ENCODE measurements at regions not wholly inside any gene's neighbourhood (a gene's known extent, or its start where the extent isn't known, plus 50 kb on each side); places are given as distances from the start of the nearest gene placed in this dataset.

DNA sequence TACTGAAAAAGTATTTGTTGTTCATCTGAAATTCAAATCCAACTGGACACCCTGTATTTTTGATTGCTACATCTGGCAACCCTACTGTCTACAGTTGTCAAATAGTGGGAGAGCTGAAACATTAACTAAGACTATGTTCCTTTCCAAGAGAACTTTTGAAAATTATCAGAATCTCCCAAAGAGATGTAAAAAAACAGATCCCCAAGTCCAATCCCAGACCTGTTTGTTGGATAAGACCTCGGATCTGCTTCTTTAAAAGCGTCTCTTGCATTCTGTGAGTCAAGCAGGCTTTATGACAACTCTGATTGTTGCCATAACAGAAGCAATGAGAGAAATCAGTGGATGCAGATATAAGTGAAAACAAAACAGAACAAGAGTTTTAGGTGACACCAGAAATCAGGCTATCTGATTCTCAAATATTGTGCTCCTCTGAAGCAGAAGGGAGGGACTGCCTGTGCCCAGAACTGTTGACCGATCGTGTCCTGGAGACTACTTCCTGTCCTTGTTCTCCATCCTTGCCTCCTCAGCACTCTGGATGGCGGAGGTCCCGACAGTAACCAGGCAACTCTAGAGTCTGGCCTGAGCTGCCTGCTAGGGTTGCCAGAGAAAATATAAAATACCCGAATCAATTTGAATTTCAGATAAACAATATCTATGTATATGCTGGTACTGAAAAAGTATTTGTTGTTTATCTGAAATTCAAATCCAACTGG is 853.8 kb downstream of the MAFB start:
- DNase-seq (ENCODE audit: low spot score): no peak

GRCh38 chr20:39830903-39831302 is 858.1 kb downstream of the MAFB start:
- DNase-seq (ENCODE audit: low spot score): no peak

DNA sequence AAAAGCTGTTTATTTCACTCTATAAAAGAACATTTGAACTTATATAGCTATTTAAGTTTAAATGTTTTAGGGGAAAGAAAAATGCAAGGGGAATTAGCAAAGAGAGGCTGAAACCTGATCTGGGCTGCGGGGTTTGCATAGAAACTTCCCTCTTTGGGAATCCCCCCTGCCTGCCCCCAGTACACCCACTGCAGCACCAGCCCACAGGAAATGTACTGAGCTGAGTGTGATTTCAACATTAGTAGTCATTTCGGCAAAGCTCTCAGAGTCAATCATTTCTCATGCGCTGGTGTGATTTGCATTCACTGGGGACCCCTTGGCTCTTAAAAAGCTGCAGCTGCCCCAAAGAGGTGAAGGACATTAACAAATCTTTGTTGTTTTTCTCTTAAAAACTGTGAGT is 859.4 kb downstream of the MAFB start:
- no peak for DNase-seq (ENCODE audit: low spot score)

DNA sequence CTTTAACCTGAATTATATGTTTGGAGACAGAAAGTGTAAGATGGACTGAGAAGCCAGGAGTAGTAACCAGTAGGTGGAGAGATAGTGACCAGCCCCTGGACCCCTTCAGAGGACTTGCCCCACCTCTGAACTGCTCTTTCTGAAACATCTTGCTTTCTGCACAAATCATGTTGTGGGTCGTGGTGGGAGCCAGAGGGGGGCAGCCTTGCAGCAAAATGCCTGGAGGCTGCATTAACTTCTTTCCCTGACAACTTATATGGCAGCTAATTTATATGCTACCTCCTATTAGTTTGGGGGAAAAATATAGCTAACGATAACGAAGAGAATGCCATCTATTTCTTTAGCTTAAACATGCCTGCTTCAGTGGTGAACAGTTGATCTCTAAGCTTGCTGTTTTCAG is 859.8 kb downstream of the MAFB start:
- DNase-seq (ENCODE audit: low spot score): no peak

- no peak for DNase-seq (ENCODE audit: low spot score)
These were observed 863.1 kb downstream of the MAFB start for GRCh38 chr20:39825950-39826349.

DNA sequence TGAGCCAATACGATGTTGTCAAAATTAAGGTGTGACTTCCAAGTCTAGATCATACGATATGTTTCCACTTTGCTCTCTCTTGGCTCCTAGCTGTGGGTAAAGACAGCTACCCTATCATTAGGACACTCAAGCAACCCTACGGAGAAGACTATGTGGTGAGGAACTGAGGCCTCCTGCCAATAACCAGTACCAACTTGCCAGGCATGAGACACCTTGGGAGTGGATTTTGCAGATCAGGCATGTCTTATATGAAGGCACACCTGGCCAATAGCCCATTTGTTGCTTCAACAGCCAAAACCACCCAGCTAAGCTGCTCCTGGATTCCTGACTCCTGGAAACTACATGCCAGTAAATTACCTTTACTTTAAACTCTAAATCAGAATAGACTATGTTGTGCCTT is 863.4 kb downstream of the DHX35 start:
- no peak for DNase-seq (ENCODE audit: low spot score)

DNA sequence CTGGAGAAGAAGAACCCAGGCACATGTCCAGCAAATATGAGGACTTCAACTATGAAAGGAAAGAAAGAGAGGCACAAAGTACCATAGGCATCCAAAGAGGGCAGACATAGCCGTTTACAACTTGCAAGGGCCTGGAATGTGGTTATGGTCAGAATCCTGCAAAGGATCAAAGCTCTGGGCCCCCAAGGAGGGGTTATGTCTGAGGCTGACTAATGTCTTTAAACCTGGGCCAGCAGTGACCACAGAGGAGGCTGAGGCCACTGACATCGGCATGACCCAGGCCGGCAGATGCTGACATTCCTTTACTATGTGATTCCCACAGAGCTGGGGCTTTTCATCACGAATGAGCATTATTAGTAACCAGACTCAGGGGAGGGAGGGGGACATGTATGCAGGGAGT is 861.1 kb downstream of the DHX35 start:
- no peak for DNase-seq (ENCODE audit: low spot score)

- no peak for DNase-seq (ENCODE audit: low spot score)
These were observed 860.5 kb downstream of the DHX35 start for GRCh38 chr20:39822667-39823066.

- DNase-seq (ENCODE audit: low spot score): no peak
These were observed 851.2 kb downstream of the DHX35 start for GRCh38 chr20:39813190-39813829.

- DNase-seq (ENCODE audit: low spot score): no peak
These were observed 850.0 kb downstream of the DHX35 start for GRCh38 chr20:39812116-39812515.

GRCh38 chr20:39810309-39810708 is 848.2 kb downstream of the DHX35 start:
- DNase-seq (ENCODE audit: low spot score): no peak

DNA sequence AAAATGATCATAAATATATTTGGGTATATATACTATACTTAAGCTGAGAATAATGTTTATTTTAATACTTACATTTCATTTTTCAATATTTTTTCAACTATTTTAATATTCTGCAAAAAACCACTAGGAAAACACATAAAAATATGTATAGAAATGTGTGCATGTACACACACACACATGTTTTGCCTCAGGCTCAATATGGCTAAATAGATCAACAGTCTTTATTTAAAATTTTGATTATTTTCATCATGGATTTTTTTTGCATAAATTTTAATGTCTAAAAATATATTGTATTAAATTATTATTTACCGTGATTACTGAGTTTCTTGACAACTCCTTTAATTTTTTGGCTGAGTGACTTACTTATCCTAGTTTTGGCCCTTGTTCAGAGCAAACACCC is 846.5 kb downstream of the DHX35 start:
- DNase-seq (ENCODE audit: low spot score): no peak

GRCh38 chr20:39800548-39800947 is 838.4 kb downstream of the DHX35 start:
- no peak for DNase-seq (ENCODE audit: low spot score)

GRCh38 chr20:39800111-39800510 is 838.0 kb downstream of the DHX35 start:
- no peak for DNase-seq (ENCODE audit: low spot score)

- no peak for DNase-seq (ENCODE audit: low spot score)
These were observed 837.3 kb downstream of the DHX35 start for GRCh38 chr20:39799366-39799965.

GRCh38 chr20:39795401-39796272 is 833.5 kb downstream of the DHX35 start:
- DNase-seq (ENCODE audit: low spot score): no peak

- DNase-seq (ENCODE audit: low spot score): no peak
These were observed 830.2 kb downstream of the DHX35 start for GRCh38 chr20:39792334-39792733.

DNA sequence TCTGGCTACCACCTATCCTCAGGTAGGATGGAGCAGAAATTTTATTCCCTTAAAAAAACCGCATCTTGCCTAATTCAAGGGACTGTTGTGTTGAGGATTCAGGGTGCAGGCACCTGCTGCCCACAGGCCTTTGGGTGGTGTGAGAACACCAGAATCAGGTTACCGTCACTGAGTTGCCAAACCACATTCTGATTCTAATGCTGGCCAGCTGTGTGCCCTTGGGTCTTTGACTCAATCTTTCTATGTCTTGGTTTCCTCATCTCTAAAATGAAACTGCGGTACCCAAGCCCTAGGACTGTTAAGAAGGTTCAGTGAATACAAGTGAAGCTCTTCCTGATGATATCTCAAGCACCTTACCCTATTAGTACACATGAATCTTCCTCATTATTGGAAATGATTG is 827.3 kb downstream of the DHX35 start:
- DNase-seq (ENCODE audit: low spot score): no peak

GRCh38 chr20:39785252-39785917 is 823.2 kb downstream of the DHX35 start:
- DNase-seq (ENCODE audit: low spot score): no peak

DNA sequence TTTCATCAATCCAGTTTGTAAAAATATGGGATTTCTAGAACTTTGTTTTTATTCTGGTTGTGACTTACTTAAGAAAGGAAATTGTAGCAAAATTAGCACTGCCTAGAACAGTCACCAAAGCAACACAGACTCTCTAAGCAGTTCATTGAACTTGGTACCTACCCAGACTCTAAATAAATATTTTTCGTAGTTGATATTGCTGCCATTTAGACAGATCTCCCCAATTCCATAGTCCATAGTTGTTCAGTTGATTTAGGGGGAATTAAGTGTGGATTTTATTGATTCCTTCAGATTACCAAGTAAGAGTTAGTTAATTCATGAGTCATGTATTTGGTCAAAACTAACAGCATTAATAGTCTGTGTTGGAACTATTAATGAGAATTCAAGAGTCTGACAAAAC is 822.5 kb downstream of the DHX35 start:
- DNase-seq (ENCODE audit: low spot score): no peak

- DNase-seq (ENCODE audit: low spot score): peak; percentile 6
These were observed 816.9 kb downstream of the DHX35 start for GRCh38 chr20:39778847-39779604.

Measured in cerebellar cortex (tissue), 1 donor.